Keratinocyte (primary cell): ENCODE measurements at regions not wholly inside any gene's neighbourhood (a gene's known extent, or its start where the extent isn't known, plus 50 kb on each side); places are given as distances from the start of the nearest gene placed in this dataset.

Source experiments
- DNase-seq: peaks from one replicate; pipeline ENCODE4 v3.0.0-alpha.2; 2011; ENCODE audit warnings: low read depth, missing footprints, low spot score
- FAIRE-seq: peaks from 2 replicates; lab custom pipeline; 2011; peaks lifted over from hg19 to GRCh38; lab: Jason Lieb, UNC
- H2AFZ ChIP-seq: 2 replicates; pipeline ENCODE4 v1.6.0; 2012; ENCODE audit warnings: low read length, control low read depth, inconsistent platforms; ENCODE audit not compliant: control insufficient read depth
- H3K27ac ChIP-seq: 2 replicates; pipeline ENCODE4 v1.5.1; 2011; ENCODE audit warnings: low read length; ENCODE audit not compliant: control insufficient read depth, insufficient read depth
- H3K27me3 ChIP-seq: 3 replicates; pipeline ENCODE4 v1.6.0; 2011; ENCODE audit warnings: low read length; ENCODE audit not compliant: control insufficient read depth, insufficient read depth; ENCODE audit errors: extremely low read depth
- H3K36me3 ChIP-seq, 2 experiments: 2 replicates in 1 of 2; 3 replicates in 1 of 2; pipeline ENCODE4 v1.5.1; 2011; ENCODE audit warnings: low read length in 2 of 2, mild to moderate bottlenecking in 1 of 2; ENCODE audit not compliant: control insufficient read depth in 2 of 2, insufficient read depth in 2 of 2; ENCODE audit errors: extremely low read depth in 1 of 2
- H3K4me1 ChIP-seq: 3 replicates; pipeline ENCODE4 v1.5.1; 2011; ENCODE audit warnings: low read length; ENCODE audit not compliant: control insufficient read depth, insufficient read depth; ENCODE audit errors: extremely low read depth
- H3K4me2 ChIP-seq: 3 replicates; pipeline ENCODE4 v1.6.0; 2011; ENCODE audit warnings: low read depth, low read length; ENCODE audit not compliant: control insufficient read depth, insufficient read depth; ENCODE audit errors: extremely low read depth
- H3K4me3 ChIP-seq, 3 experiments: fragments of 200-600 bp in 1 of 3; sonication (generic) in 1 of 3; 2 replicates in 2 of 3; 3 replicates in 1 of 3; pipeline ENCODE4 v1.5.1; 2011 to 2016; ENCODE audit warnings: low read length in 3 of 3, mild to moderate bottlenecking in 3 of 3, control low read depth in 2 of 3, inconsistent platforms in 1 of 3, low read depth in 1 of 3, mixed read lengths in 1 of 3, mixed run types in 1 of 3, moderate library complexity in 1 of 3; ENCODE audit not compliant: control insufficient read depth in 2 of 3, insufficient read depth in 2 of 3; ENCODE audit errors: extremely low read depth in 1 of 3
- H3K79me2 ChIP-seq: 2 replicates; pipeline ENCODE4 v1.6.0; 2012; ENCODE audit warnings: low read length; ENCODE audit not compliant: control insufficient read depth, insufficient read depth
- H3K9ac ChIP-seq: 3 replicates; pipeline ENCODE4 v1.6.0; 2011; ENCODE audit warnings: low read length; ENCODE audit not compliant: control insufficient read depth, insufficient read depth; ENCODE audit errors: extremely low read depth
- H3K9me1 ChIP-seq: 3 replicates; pipeline ENCODE4 v1.6.0; 2011; ENCODE audit warnings: low read length; ENCODE audit not compliant: control insufficient read depth, insufficient read depth; ENCODE audit errors: extremely low read depth
- H3K9me3 ChIP-seq: 2 replicates; pipeline ENCODE4 v1.5.1; 2012; ENCODE audit warnings: low read depth, low read length; ENCODE audit not compliant: control insufficient read depth
- H4K20me1 ChIP-seq: 3 replicates; pipeline ENCODE4 v1.6.0; 2011; ENCODE audit warnings: low read length; ENCODE audit not compliant: control insufficient read depth, insufficient read depth; ENCODE audit errors: extremely low read depth
- EZH2 ChIP-seq: IDR thresholded peaks from one replicate; pipeline ENCODE4 v1.6.1; 2012; ENCODE audit warnings: inconsistent platforms, mild to moderate bottlenecking, low read length, moderate library complexity
- dilution Hi-C: fragments of 300-500 bp; cut with MboI; formaldehyde crosslinking; loops from one replicate; pipeline ENCODE4 v1.7.0; 2020; ENCODE audit warnings: low sequenced_read_pairs; ENCODE audit not compliant: extremely low pct_ligation_motif_present
- TF ChIP-seq, protein P1 (sequence below), 3 experiments: IDR thresholded peaks in 1 of 3; conservative IDR thresholded peaks in 1 of 3; optimal IDR thresholded peaks in 1 of 3; 2 replicates in 2 of 3; 3 replicates in 1 of 3; pipeline versions ENCODE3 to v1.5.1; 2011; ENCODE audit warnings: low read length in 3 of 3, mild to moderate bottlenecking in 3 of 3, moderate library complexity in 2 of 3, control low read depth in 1 of 3, inconsistent platforms in 1 of 3; ENCODE audit not compliant: insufficient read depth in 2 of 3; ENCODE audit errors: extremely low read depth in 1 of 3

DNA sequence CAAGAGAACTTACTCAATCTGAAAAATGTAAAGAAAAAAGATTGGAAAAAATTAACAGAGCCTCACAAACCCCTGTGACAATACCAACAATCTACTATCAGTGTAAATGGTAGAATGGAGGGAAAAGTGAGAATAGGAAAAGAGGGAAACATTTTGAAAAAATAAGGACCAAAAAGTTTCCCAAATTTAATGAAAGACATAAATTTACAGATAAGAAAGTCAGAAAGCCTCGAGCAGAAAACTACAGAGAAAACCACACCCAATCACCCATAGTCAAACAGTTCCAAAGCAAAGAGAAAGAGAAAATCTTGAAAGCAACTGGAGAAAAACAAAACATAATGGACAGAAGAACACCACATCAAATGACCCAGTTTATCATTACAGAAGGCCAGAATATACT, 142.7 kb upstream of the DIO3 start:
- Histone ChIP-seq H3K36me3 (no peaks in the 10 kb centered on the region), H3K9ac (no peak overlapping the region), H3K4me3 (no peak overlapping the region), H3K9me1 (no peaks in the 10 kb centered on the region), H3K4me1 (no peaks in the 10 kb centered on the region), H4K20me1 (no peaks in the 10 kb centered on the region), H3K27me3 (no peaks in the 10 kb centered on the region), H3K79me2 (no peaks in the 10 kb centered on the region), H2AFZ (no peak overlapping the region), H3K4me2 (no peak overlapping the region), H3K9me3 (no peaks in the 10 kb centered on the region), H3K27ac (no peak overlapping the region)
- FAIRE-seq (no peak), DNase-seq (no peak)
- TF ChIP-seq, protein P1, sequence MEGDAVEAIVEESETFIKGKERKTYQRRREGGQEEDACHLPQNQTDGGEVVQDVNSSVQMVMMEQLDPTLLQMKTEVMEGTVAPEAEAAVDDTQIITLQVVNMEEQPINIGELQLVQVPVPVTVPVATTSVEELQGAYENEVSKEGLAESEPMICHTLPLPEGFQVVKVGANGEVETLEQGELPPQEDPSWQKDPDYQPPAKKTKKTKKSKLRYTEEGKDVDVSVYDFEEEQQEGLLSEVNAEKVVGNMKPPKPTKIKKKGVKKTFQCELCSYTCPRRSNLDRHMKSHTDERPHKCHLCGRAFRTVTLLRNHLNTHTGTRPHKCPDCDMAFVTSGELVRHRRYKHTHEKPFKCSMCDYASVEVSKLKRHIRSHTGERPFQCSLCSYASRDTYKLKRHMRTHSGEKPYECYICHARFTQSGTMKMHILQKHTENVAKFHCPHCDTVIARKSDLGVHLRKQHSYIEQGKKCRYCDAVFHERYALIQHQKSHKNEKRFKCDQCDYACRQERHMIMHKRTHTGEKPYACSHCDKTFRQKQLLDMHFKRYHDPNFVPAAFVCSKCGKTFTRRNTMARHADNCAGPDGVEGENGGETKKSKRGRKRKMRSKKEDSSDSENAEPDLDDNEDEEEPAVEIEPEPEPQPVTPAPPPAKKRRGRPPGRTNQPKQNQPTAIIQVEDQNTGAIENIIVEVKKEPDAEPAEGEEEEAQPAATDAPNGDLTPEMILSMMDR (optimal IDR thresholded peaks at IDR 0.05 in 1 of 3, IDR thresholded peaks at IDR 0.05 in 1 of 3, conservative IDR thresholded peaks at IDR 0.05 in 1 of 3; ENCODE audit: extremely low read depth in 1 of 3, insufficient read depth in 2 of 3, low read length in 3 of 3): no peak
- TF ChIP-seq EZH2: no peak
- dilution Hi-C loops: no loop called here

GRCh38 chr14:101426466-101426865, 134.8 kb upstream of the DIO3 start:
- no peak overlapping the region for H3K4me3 ChIP-seq
- H3K9me3 ChIP-seq: no peaks in the 10 kb centered on the region
- H4K20me1 ChIP-seq: no peaks in the 10 kb centered on the region
- no peak overlapping the region for H3K9ac ChIP-seq
- H3K27ac ChIP-seq: no peak overlapping the region
- no peak overlapping the region for H2AFZ ChIP-seq
- dilution Hi-C loops: no loop called here
- no peaks in the 10 kb centered on the region for H3K4me1 ChIP-seq
- H3K27me3 ChIP-seq: no peaks in the 10 kb centered on the region
- no peak overlapping the region for H3K4me2 ChIP-seq
- DNase-seq (no peak), FAIRE-seq (no peak)
- TF ChIP-seq EZH2: no peak
- TF ChIP-seq, protein P1 (optimal IDR thresholded peaks at IDR 0.05 in 1 of 3, IDR thresholded peaks at IDR 0.05 in 1 of 3, conservative IDR thresholded peaks at IDR 0.05 in 1 of 3; ENCODE audit: extremely low read depth in 1 of 3, insufficient read depth in 2 of 3, low read length in 3 of 3): no peak
- no peaks in the 10 kb centered on the region for H3K79me2 ChIP-seq
- H3K9me1 ChIP-seq: no peaks in the 10 kb centered on the region
- no peaks in the 10 kb centered on the region for H3K36me3 ChIP-seq
